GM04504 (cell line): ENCODE measurements at regions not wholly inside any gene's neighbourhood (a gene's known extent, or its start where the extent isn't known, plus 50 kb on each side); places are given as distances from the start of the nearest gene placed in this dataset.

Experiments used
- DNase-seq: peaks from one replicate; pipeline ENCODE4 v3.0.0-alpha.2; 2012; ENCODE audit warnings: low read depth

GRCh38 chr14:53545217-53545616, 392.1 kb upstream of the DDHD1 start:
- DNase-seq = no peak

DNA sequence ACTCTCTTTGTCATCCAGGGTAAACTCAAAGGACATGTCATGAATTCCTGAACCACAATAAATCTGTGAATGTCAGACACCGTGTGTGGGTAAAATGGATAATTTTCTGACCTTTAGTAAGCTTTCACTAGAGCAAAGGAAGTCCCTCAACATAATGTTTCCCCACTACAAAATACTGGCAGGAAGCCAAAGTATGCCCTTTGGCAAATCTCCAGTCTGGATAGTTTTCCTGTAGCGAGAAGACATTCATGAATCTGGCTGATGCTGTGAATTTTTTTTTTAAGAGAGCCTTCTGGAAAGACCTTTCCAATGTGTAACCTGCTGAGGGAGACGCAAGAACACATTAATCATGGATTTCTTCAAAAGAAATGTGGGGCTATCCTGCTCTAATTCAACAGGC, 389.6 kb upstream of the DDHD1 start:
- no peak for DNase-seq

GRCh38 chr14:53541411-53541810, 388.3 kb upstream of the DDHD1 start:
- no peak for DNase-seq

GRCh38 chr14:53539489-53540126, 386.5 kb upstream of the DDHD1 start:
- DNase-seq = peak; percentile 32

DNA sequence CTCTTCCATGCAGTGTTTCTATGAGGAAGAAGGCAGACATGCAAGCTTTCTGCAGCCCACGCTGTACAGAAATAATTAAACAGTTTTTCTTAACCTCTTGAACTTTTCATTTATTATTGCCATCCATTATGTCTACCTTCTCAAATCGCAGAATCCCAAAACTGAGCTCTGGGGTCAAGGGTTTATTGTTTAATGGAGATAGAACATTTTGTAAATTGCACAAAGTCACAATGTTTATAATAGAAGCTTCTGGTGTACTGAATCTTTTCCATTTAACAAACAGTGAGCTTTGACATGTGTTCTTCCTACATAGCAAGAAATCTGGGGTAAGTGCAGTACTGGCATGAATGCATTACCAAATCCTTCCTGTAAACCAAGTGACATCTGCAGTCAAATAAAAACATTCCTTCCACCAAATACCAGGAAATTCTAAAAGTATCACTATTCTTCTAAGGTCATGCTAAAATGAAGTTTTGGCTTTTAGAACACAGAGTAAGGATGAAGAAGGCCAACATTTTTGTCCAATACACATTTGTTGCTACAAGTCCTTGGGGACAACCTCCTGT, 385.3 kb upstream of the DDHD1 start:
- no peak for DNase-seq

- DNase-seq = no peak
Measured at GRCh38 chr14:53537422-53538315, 384.5 kb upstream of the DDHD1 start.

DNA sequence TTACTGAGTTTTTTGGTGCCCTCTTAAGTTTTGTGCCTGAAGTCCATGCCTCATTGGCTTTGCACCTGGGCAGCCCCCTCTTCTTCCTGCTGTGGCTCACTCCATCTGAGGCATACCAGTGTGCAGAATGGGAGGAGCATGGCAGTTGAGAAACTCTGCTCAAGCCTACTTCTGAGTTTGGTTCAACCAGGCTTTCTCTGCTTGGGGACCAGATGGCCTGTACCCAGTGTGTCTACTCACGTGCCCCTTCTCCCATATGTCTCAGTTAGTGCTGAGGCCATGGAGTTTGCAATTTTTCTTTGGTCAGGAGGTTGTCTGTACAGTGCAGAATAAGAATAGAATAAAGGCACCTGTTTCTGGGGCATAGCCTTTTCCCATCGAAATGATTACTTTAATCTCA, 383.3 kb upstream of the DDHD1 start:
- DNase-seq = no peak

DNA sequence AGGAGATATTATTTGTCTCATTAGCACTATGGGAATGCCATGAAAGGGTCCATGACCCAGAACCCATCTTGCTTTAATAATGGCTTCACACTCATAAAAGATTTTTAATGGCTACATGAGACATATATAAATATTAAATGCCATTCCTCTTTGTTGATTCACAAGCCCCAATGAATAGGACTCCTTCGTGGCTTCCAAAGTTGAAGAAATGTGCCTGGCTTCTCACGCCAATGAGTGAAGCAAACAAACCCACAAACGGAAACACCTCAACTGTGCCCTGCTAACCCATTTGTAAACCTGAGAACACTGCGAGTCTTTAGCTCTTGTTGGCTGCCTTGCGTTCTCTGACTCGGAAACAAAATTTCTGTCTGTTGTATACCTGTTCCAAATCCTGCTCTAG, 381.7 kb upstream of the DDHD1 start:
- DNase-seq = no peak

DNA sequence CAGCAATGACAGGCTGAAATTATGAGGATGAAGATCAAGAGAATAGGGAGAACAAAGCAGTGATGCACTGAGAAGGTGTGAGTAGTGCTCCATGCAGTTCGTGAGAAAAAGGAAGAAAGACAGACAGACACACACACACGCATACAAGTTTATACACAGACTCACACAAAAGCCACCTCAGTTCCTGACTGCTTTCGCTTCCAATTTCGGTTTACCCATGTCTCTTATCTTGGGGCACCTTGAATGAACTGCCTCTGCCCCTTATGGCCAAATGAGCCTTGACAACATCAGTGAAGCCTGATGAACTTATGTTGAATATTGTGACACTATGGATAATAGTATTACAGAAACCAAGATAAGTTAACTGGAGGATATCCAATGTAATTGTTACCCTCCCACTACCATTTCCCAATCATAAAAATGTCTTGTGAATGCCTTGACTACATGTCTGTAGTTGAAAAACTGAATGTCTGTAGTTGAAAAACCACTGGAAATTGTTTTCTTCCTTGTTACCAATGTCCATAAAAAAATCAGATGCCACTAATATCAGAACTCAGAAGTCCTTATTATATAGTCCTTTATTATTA, 380.4 kb upstream of the DDHD1 start:
- DNase-seq = no peak

DNA sequence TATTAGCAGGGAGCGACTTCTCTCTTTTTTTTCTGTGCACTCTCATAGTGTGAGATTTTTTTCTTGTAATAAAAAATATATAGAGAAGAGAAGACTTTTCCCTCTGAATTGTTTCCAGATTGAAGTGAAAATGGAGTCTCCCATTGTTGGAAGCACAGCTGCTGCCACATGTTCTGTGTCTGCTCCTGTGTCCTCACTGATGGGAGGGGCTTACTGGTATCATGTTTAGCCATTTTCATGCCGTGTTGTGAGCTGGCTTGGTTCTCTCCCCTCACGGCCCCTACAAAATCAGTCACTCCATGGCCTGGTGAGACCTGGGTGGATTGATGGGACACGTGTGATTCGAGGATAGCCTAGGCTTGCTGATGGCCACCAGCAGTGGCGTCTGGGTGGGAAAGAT, 379.7 kb upstream of the DDHD1 start:
- no peak for DNase-seq

- DNase-seq = no peak
Measured at GRCh38 chr14:53531730-53532129, 378.6 kb upstream of the DDHD1 start.

- DNase-seq = no peak
Measured at GRCh38 chr14:53531156-53531555, 378.0 kb upstream of the DDHD1 start.

DNA sequence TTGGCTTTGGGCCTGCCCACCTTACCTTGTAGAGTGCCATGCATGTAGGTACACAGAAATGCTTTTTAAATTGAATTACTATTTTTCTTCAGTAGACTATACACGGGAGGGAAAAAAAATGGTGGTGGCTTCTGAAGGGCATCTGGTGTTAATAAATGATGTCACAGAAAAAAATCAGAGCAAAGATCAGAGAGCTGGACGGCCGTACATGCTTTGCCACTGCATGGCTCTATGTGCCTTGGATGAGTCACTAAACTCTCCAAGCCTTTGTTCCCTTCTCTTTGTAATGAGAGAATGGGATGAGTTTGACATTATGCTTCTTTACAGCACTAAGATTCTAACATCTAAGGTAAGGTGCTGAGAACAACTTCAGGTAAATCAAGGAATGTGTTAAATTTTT, 376.4 kb upstream of the DDHD1 start:
- no peak for DNase-seq

DNA sequence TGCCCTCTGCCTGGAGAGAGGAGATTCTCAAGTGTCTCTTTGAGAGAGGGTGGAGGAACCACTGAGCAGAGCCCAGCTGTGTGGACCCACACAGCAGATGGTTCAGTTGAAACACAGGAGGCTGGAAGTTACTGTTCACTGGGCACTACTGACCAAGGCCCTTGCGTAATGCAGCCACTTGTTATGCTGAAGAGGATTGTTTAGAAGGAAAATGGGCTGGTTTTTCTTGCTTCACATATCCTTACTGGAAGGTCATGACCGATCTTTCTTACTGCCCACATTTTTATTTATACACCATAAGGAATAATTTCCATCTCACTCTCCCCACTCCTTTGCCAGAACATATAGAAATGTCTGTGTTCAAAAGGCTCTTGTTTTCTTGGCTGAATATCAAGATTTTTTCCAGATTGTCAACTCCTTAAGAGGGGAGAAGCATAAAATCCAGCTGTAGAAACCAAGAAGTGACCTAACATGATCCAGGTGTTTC, 375.1 kb upstream of the DDHD1 start:
- no peak for DNase-seq

DNA sequence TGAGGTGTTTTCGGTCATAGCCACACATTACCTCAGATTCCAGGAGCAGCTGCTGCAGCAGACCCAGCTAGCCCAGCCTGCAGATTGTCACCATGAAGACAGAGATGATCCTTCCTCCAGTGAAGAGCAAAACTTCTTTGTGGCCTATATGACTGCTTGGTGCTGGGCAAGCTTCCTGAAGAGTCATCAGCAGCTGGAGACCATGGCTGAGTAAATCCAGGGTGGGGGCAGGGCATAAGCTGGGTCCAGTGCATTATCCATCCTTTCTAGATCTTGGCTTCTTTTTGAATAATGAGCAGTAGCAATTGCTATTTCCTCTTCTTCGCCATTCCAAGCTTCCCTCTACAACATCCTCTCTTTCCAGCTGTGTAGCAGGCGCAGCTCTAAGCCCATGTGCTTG, 373.1 kb upstream of the DDHD1 start:
- DNase-seq = no peak

DNA sequence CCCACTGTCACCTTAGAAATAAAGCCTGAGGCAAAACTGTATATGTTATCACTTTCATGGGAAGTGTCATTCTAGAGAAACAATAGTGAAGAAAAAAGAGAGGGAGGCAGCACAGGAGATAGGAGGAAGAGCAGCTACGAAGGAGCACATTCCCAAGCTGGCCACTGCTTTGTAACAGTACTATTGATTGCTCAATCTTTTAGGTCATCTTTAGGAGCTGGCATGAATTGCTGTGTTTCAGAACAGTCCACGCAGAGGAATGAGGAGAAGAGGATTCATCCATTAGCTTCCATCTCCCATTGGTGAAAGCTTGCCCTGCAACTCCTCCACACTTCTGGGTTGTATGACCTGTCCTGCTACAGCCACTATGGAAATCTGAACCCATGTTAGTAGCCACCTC, 372.5 kb upstream of the DDHD1 start:
- DNase-seq = no peak

DNA sequence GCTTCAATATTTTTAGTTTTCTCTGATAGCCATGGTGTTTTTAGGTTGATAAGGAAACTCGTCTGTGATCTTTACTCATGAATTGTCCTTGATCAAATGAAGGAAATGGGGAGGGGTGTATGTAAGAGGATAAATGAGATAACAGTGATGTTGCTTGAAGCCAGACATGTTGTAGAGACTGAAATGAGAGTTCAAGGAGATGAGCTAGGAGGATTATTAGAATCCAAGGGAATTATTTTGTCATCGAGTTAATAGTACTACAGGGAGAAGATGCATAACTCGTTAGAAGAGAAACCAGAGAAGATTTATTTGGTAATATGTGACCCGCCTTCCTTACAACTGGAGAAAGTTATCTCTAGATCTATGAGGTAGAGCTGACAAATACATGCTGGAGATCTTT, 371.3 kb upstream of the DDHD1 start:
- no peak for DNase-seq

DNA sequence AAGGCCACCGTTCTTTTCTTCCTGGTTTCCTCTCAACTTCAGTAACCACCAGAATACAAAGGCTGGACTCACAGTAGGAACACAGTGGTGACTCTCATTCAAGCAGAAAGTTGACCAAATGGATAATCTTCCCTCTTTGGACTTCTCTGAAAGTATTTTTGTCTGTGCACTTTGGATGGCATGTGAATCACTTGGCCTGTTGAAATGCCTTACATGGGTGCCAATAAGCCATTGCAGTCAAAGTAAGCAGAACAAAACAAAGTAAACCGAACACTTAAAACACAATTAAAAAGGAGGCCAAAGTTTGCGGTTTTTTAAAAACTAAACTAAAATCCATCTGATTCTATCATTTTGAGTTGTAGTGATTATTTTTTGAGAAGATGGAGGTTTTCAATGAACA, 370.1 kb upstream of the DDHD1 start:
- DNase-seq = no peak

GRCh38 chr14:53520078-53520928, 367.2 kb upstream of the DDHD1 start:
- no peak for DNase-seq

DNA sequence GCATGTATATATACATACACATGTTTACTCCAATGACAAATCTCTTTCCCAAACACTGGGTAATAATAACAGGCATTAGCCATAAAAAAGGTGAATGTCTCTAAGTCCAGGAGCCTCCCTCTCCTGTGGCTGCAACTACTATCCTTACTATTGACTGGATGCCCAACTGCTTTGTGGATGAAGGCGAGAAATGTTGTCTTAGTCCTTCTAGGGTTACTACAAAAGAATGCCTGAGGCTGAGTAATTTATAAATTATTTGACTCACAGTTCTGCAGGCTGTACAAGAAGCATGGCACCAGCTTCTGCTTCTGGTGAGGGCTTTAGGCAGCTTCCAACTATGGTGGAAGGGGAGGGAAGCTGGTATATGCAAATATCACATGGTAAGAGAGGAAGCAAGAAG, 366.0 kb upstream of the DDHD1 start:
- DNase-seq = no peak

DNA sequence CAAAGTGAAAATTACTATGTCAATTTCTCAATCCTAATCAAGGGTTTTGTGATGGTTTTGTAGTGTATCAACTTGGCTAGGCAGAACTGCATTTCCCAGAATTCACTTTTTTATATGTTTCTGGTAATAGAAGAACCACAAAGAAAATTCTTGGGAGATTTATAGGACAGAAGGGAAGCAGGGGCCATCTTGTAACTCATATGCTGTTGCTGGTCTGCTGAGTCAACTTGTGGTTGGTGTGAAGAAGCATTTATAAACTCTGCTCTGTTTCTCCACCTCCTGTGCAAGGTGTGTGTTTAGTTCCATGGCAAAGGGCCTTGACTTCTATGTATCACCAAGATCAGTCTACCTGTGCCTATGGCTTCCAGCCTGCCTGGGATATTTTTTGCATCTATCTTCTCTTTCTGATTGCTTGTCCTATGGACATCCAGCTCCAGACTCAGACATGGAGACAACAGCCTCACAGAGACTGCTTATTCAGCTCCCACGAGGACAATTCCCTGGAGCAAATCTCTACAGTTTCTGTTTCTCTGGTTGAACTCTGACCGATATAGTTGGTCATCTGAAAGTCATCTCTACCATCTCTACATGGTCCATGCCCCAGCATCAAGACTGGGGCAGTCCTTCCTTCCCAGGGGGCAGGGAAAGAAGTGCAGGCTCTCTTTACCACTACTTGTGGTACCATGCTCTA, 364.3 kb upstream of the DDHD1 start:
- DNase-seq = no peak
